ENCODE measurements at regions not wholly inside any gene's neighbourhood (a gene's known extent, or its start where the extent isn't known, plus 50 kb on each side); places are given as distances from the start of the nearest gene placed in this dataset.

DNA sequence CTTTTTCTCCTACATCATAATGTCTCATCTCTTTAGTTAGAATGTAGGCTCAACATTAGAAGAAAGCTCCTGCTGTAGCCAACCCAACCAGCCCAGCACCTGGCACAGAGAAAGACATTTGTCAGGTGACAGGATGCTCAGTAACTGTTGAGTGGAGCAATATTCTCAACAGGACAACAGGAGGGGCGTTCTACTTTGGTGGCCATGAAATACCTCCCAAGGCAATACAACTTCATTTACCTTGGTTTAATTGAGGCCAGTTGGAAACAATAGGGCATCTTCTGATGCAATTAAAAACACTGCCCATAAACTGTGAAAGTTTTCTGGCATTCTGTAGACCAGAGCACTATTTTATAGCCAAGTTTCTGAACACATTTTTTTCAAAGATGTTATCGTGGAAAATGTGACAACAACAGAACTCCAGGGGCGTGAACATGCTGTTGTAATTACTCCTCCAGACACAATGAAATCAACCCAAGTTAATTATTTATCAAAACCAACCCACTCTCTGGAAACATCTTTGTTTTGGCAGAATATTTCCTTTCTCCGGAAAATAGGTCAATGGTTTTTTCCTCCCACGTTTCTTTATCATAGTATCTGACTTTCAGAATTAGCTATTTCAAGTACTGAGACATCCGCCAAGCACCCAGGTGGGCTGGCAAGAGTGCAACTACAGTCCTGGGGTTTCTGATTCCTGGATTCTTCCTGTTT, 538.1 kb downstream of the SOX6 start:
- Histone ChIP-seq H3K4me2 (replicated peaks; ENCODE audit: extremely low read depth, low read length, poor library complexity, severe bottlenecking) (no peak overlapping the region), H4K20me1 (ENCODE audit: insufficient read depth, low read length) (no peaks in the 10 kb centered on the region), H2AFZ (ENCODE audit: insufficient read depth, low read depth, low read length, poor library complexity, severe bottlenecking) (no peak overlapping the region), H3K27me3 (ENCODE audit: control insufficient read depth in 2 of 2, insufficient read depth in 2 of 2, low read length in 2 of 2) (no peaks in the 10 kb centered on the region), H3K27ac (ENCODE audit: low read depth in 1 of 2, low read length in 2 of 2) (peak overlapping the region in 1 of 2 donors; percentile 39), H3K9ac (ENCODE audit: insufficient read depth, low read length, poor library complexity, severe bottlenecking) (no peak overlapping the region), H3K9me3 (replicated peaks in 1 of 2; ENCODE audit: control insufficient read depth in 1 of 2, insufficient read depth in 1 of 2, low read length in 2 of 2) (no peaks in the 10 kb centered on the region), H3K4me1 (ENCODE audit: control insufficient read depth in 1 of 2, insufficient read depth in 2 of 2, low read length in 2 of 2) (peaks cover 37 to 45% of the 10 kb centered on the region in 2 donors), H3K36me3 (replicated peaks in 1 of 2; ENCODE audit: control insufficient read depth in 1 of 2, insufficient read depth in 2 of 2, low read length in 2 of 2) (no peaks in the 10 kb centered on the region), H3K4me3 (replicated peaks in 1 of 3; ENCODE audit: low read depth in 2 of 3, low read length in 3 of 3) (no peak overlapping the region), H3K79me2 (ENCODE audit: insufficient read depth, low read length) (no peaks in the 10 kb centered on the region)
- peak overlapping the region in 3 of 7 donors; percentile 39 to 93 (median 76) for H3K27ac Mint-ChIP-seq
- whole genome bisulfite sequencing (ENCODE audit: insufficient coverage), result 29% methylated on average over 5 of the region's 6 CpGs
- no peaks in the 10 kb centered on the region for H3K36me3 Mint-ChIP-seq
- DNase-seq, result peak in 1 of 3 donors; percentile 36
- H3K4me1 Mint-ChIP-seq, result peaks cover 50% of the 10 kb centered on the region
- intact Hi-C loops (cut with micrococcal nuclease), result no loop called here
- H3K9me3 Mint-ChIP-seq, result peaks cover 0 to 2% (median 0%) of the 10 kb centered on the region in 7 donors
- peaks cover 0 to 12% (median 5%) of the 10 kb centered on the region in 3 donors for H3K27me3 Mint-ChIP-seq (ENCODE audit: low read depth in 3 of 3)
- TF ChIP-seq, protein P1, sequence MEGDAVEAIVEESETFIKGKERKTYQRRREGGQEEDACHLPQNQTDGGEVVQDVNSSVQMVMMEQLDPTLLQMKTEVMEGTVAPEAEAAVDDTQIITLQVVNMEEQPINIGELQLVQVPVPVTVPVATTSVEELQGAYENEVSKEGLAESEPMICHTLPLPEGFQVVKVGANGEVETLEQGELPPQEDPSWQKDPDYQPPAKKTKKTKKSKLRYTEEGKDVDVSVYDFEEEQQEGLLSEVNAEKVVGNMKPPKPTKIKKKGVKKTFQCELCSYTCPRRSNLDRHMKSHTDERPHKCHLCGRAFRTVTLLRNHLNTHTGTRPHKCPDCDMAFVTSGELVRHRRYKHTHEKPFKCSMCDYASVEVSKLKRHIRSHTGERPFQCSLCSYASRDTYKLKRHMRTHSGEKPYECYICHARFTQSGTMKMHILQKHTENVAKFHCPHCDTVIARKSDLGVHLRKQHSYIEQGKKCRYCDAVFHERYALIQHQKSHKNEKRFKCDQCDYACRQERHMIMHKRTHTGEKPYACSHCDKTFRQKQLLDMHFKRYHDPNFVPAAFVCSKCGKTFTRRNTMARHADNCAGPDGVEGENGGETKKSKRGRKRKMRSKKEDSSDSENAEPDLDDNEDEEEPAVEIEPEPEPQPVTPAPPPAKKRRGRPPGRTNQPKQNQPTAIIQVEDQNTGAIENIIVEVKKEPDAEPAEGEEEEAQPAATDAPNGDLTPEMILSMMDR (IDR thresholded peaks at IDR 0.05), result no peak
- peak overlapping the region in 1 of 2 donors; percentile 16 for H3K4me3 Mint-ChIP-seq

DNA sequence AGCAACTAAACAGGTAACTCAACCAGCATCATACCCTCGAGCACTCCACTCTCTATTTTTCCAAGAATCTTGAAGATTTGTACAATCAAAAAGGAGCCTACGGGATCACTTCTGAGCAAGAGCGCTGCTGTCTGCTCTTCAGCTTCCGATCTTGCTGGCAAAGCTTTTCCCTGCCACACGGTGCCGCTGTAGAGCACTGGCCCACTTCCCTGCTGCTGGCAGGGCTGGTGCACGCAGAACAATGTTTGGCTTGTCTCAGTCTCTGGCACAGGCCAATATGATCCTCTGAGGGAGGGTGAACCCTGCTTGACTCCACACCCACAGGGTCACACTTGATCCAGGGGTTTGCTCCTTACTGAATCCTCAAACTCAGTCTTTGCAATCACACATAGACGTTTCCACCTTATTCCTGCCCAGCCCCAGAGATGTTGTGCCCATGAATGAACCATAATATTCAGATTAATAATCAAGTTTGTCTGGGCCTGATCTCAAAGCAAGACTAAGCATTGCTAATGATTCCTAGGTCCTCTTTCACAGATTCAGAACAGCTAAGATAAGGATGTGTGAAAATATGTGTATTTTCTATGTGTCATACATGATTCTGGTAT, 536.6 kb downstream of the SOX6 start:
- Mint-ChIP-seq H3K36me3 (no peaks in the 10 kb centered on the region), H3K9me3 (peaks cover 0 to 2% (median 0%) of the 10 kb centered on the region in 7 donors), H3K4me1 (peaks cover 50% of the 10 kb centered on the region), H3K27me3 (ENCODE audit: low read depth in 3 of 3) (peaks cover 0 to 12% (median 5%) of the 10 kb centered on the region in 3 donors), H3K27ac (peak overlapping the region in 2 of 7 donors; percentile 55 to 71), H3K4me3 (peak overlapping the region in 1 of 2 donors; percentile 22)
- TF ChIP-seq, protein P1 (IDR thresholded peaks at IDR 0.05), result peak; percentile 93
- Histone ChIP-seq H4K20me1 (ENCODE audit: insufficient read depth, low read length) (no peaks in the 10 kb centered on the region), H2AFZ (ENCODE audit: insufficient read depth, low read depth, low read length, poor library complexity, severe bottlenecking) (no peak overlapping the region), H3K4me2 (replicated peaks; ENCODE audit: extremely low read depth, low read length, poor library complexity, severe bottlenecking) (no peak overlapping the region), H3K9ac (ENCODE audit: insufficient read depth, low read length, poor library complexity, severe bottlenecking) (no peak overlapping the region), H3K79me2 (ENCODE audit: insufficient read depth, low read length) (no peaks in the 10 kb centered on the region), H3K36me3 (replicated peaks in 1 of 2; ENCODE audit: control insufficient read depth in 1 of 2, insufficient read depth in 2 of 2, low read length in 2 of 2) (no peaks in the 10 kb centered on the region), H3K27ac (ENCODE audit: low read depth in 1 of 2, low read length in 2 of 2) (no peak overlapping the region), H3K4me3 (replicated peaks in 1 of 3; ENCODE audit: low read depth in 2 of 3, low read length in 3 of 3) (no peak overlapping the region), H3K9me3 (replicated peaks in 1 of 2; ENCODE audit: control insufficient read depth in 1 of 2, insufficient read depth in 1 of 2, low read length in 2 of 2) (no peaks in the 10 kb centered on the region), H3K27me3 (ENCODE audit: control insufficient read depth in 2 of 2, insufficient read depth in 2 of 2, low read length in 2 of 2) (no peaks in the 10 kb centered on the region), H3K4me1 (ENCODE audit: control insufficient read depth in 1 of 2, insufficient read depth in 2 of 2, low read length in 2 of 2) (peaks cover 37 to 45% of the 10 kb centered on the region in 2 donors)
- 38% methylated on average over 8 of the region's 8 CpGs for WGBS (ENCODE audit: insufficient coverage)
- peak; percentile 57 to 71 (median 67) for DNase-seq
- intact Hi-C loops (cut with micrococcal nuclease), result no loop called here
